ENCODE measurements at regions not wholly inside any gene's neighbourhood (a gene's known extent, or its start where the extent isn't known, plus 50 kb on each side); places are given as distances from the start of the nearest gene placed in this dataset.

DNA sequence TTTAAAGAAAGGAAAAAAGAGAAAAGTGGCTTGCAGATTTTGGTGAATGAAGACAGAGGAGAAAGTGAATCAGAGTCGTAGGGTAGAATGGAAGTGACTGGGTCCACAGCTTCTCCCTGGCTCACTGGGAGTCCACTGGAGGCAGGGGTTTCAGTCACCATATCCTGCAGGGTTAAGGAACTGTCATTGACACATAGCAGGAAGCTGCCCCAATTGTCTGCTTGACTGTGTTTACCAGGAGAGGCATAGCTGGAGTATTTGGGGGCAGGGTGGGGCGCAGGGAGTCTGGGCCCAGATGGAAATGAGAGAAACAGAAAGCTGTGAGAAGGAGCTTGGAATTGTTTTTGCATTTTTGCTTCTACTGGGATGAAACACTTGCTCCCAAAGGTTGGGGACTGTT lies 228.8 kb upstream of the CSF3R start:
- no peak overlapping the region for H3K4me3 ChIP-seq (ENCODE audit: low read depth, low read length)
- in situ Hi-C loops (cut with HindIII; ENCODE audit: low sequenced_read_pairs): no loop called here
- TF ChIP-seq, protein P1, sequence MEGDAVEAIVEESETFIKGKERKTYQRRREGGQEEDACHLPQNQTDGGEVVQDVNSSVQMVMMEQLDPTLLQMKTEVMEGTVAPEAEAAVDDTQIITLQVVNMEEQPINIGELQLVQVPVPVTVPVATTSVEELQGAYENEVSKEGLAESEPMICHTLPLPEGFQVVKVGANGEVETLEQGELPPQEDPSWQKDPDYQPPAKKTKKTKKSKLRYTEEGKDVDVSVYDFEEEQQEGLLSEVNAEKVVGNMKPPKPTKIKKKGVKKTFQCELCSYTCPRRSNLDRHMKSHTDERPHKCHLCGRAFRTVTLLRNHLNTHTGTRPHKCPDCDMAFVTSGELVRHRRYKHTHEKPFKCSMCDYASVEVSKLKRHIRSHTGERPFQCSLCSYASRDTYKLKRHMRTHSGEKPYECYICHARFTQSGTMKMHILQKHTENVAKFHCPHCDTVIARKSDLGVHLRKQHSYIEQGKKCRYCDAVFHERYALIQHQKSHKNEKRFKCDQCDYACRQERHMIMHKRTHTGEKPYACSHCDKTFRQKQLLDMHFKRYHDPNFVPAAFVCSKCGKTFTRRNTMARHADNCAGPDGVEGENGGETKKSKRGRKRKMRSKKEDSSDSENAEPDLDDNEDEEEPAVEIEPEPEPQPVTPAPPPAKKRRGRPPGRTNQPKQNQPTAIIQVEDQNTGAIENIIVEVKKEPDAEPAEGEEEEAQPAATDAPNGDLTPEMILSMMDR (IDR thresholded peaks at IDR 0.05; ENCODE audit: low read depth, low read length): no peak
- no peak for DNase-seq (ENCODE audit: low read depth, low spot score)

DNA sequence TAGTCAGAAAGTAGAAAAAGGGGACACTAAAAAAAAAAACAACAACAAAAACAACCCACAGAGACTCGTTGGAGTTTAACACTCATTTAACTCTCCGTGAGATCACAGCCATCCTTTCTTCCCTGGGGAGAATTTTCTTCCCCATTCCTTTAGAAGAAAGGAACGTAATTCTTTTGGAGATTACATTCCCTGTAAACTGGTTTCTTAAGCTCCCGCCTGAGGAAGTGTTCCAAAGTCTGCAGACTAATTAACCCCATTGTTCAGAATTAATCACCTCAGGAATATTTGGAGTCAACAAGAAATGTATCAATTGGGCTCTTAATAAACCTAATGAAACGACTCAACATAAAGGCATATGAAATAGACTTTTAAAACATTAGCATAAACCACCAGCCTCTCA lies 228.2 kb upstream of the CSF3R start:
- no peak for DNase-seq (ENCODE audit: low read depth, low spot score)
- in situ Hi-C loops (cut with HindIII; ENCODE audit: low sequenced_read_pairs): no loop called here
- TF ChIP-seq, protein P1 (IDR thresholded peaks at IDR 0.05; ENCODE audit: low read depth, low read length): no peak
- no peak overlapping the region for H3K4me3 ChIP-seq (ENCODE audit: low read depth, low read length)

DNA sequence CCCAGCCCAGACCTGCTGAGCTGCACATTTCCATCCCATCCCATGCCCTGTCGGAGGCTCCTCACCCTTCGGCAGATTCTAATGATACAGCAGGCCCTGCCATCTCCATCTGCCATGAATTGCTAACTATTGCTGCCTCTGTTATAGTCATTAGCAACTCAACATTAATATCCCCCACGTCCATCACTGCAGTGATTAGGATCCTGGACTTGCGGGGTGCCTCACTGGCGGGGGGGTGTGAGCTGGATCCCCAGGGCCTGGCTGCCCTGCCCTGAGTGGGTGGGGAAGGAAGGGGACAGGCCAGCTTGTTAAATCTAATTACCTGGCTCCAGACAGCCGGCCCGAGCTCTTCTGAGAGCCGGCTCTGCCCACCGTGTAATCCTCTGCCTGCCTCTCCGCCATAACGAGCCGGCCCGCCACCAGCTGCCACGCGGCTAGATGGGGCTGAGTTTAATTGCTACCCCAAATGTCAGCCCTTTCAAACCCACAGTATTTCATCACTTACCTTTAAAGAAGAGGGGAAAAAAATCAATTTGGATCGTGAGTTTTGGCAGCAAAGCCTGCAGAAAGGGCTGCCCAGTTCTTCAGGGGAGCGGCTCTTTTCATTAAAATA lies 227.3 kb upstream of the CSF3R start:
- in situ Hi-C loops (cut with HindIII; ENCODE audit: low sequenced_read_pairs): no loop called here
- H3K4me3 ChIP-seq (ENCODE audit: low read depth, low read length): no peak overlapping the region
- TF ChIP-seq, protein P1 (IDR thresholded peaks at IDR 0.05; ENCODE audit: low read depth, low read length): no peak
- DNase-seq (ENCODE audit: low read depth, low spot score): no peak

DNA sequence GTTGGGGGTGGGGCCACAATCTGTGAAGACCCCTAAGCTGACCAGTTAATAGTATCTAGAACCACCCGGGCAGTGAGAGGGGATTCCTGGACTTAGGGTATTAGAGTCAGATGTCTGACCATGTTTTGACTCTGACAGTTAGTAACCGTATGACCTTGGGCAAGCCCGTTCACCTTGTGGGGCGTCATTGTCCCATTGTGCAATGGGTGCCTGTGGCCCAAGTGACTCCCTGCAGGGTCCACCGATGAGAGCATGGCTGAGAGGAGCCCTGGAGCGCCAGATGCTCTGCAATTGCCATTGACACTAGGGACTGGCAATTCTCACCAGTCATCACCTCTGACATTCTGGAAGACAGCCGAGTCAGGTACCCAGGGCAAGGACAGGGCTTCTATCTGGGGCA lies 225.9 kb upstream of the CSF3R start:
- no peak overlapping the region for H3K4me3 ChIP-seq (ENCODE audit: low read depth, low read length)
- no peak for DNase-seq (ENCODE audit: low read depth, low spot score)
- TF ChIP-seq, protein P1 (IDR thresholded peaks at IDR 0.05; ENCODE audit: low read depth, low read length): no peak
- in situ Hi-C loops (cut with HindIII; ENCODE audit: low sequenced_read_pairs): no loop called here

DNA sequence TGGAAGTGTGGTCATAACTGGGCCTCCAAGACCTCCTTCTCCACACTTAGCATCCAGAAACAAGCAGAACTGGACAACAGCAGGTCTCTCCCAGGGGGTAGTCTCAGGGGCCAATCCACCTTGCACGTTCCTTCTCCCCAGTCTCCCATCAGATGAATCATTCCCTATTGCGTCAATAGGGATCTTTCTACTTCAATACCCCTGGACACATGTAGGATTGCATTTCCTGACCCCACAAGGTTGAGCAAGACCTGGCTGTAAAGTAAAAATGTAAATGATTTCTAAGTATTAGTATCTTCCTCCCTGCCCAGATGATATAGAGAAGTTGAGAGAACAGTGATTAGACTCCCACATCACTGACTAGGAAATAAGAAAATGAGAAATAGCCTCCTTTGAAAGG lies 224.5 kb upstream of the CSF3R start:
- TF ChIP-seq, protein P1 (IDR thresholded peaks at IDR 0.05; ENCODE audit: low read depth, low read length): no peak
- no peak overlapping the region for H3K4me3 ChIP-seq (ENCODE audit: low read depth, low read length)
- in situ Hi-C loops (cut with HindIII; ENCODE audit: low sequenced_read_pairs): no loop called here
- DNase-seq (ENCODE audit: low read depth, low spot score): no peak

DNA sequence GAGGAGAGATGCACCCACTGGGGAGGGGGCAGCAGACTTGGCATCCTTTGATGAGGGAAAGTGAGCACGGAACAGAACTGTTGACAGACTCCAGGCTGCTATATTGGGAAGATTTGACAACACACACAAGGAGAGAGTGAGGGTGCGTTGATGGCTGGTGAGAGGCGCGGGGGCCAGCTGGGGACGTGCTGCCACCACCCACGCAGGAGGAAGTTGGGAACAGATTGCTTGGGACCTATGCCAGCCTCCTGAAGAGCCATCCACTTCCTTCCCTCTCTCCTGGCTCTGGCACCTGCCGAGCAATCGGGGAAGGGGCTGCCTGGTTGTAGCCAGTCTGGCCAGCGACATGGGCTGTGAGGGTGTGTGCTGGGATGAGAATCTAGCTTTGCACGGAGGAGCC lies 223.7 kb upstream of the CSF3R start:
- no peak overlapping the region for H3K4me3 ChIP-seq (ENCODE audit: low read depth, low read length)
- in situ Hi-C loops (cut with HindIII; ENCODE audit: low sequenced_read_pairs): no loop called here
- DNase-seq (ENCODE audit: low read depth, low spot score): no peak
- TF ChIP-seq, protein P1 (IDR thresholded peaks at IDR 0.05; ENCODE audit: low read depth, low read length): no peak

DNA sequence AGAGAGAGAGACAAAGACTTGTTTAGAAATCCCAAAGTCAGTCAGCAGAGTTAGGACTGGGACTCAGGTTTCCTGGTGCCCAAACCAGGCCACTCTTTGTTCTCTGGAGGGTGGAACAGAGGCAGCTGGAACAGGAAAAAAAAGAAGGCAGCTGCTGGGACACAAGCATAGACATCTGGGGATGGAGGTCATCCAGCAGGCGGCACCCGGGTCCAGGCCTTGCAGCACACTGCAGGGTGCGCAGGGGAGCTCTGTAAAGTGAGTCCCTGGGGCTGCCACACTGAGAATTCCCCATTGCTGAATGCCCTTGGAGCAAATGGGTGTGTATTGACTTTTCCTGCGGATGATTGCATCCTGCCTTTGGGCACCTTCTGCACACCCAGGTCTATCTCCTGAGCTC lies 222.9 kb upstream of the CSF3R start:
- in situ Hi-C loops (cut with HindIII; ENCODE audit: low sequenced_read_pairs): no loop called here

More for the DNA sequence above, 222.9 kb upstream of the CSF3R start:
- no peak for DNase-seq (ENCODE audit: low read depth, low spot score)
- TF ChIP-seq, protein P1 (IDR thresholded peaks at IDR 0.05; ENCODE audit: low read depth, low read length): no peak
- H3K4me3 ChIP-seq (ENCODE audit: low read depth, low read length): no peak overlapping the region
